Aorta (tissue), 5 donors: ENCODE measurements at regions not wholly inside any gene's neighbourhood (a gene's known extent, or its start where the extent isn't known, plus 50 kb on each side); places are given as distances from the start of the nearest gene placed in this dataset.

Experiments
- ATAC-seq: fragments of 200-7000 bp; cut with Tn5 transposase; one replicate; pipeline ENCODE4 v1.9.1; 2022; ENCODE audit warnings: moderate library complexity; ENCODE audit not compliant: low FRiP score
- DNase-seq, 2 donors: peaks; one replicate each; pipeline ENCODE4 v3.0.0-alpha.2; 2020
- H3K27ac ChIP-seq, 2 donors: one replicate each; pipeline ENCODE4 v1.5.1; 2013; ENCODE audit warnings: low read length in 2 of 2, mild to moderate bottlenecking in 2 of 2, moderate library complexity in 2 of 2, control low read depth in 1 of 2, inconsistent platforms in 1 of 2, low read depth in 1 of 2
- H3K27me3 ChIP-seq, 2 donors: one replicate each; pipeline ENCODE4 v1.6.1; 2013; ENCODE audit warnings: control low read depth in 1 of 2, low read length in 1 of 2, mild to moderate bottlenecking in 1 of 2, moderate library complexity in 1 of 2; ENCODE audit not compliant: insufficient read depth in 2 of 2, control insufficient read depth in 1 of 2
- H3K36me3 ChIP-seq, 2 donors: one replicate each; pipeline ENCODE4 v1.6.1; 2013; ENCODE audit warnings: control low read depth in 1 of 2, low read length in 1 of 2, mild to moderate bottlenecking in 1 of 2; ENCODE audit not compliant: insufficient read depth in 2 of 2, control insufficient read depth in 1 of 2
- H3K4me1 ChIP-seq, 2 donors: one replicate each; pipeline ENCODE4 v1.6.1; 2013; ENCODE audit warnings: low read length in 2 of 2, control low read depth in 1 of 2, mild to moderate bottlenecking in 1 of 2, moderate library complexity in 1 of 2; ENCODE audit not compliant: insufficient read depth in 2 of 2, control insufficient read depth in 1 of 2
- H3K4me3 ChIP-seq, 2 donors: one replicate each; pipeline ENCODE4 v1.5.1; 2013; ENCODE audit warnings: low read length in 2 of 2, control low read depth in 1 of 2, mild to moderate bottlenecking in 1 of 2
- H3K9me3 ChIP-seq: one replicate; pipeline ENCODE4 v1.6.1; 2013; ENCODE audit warnings: mild to moderate bottlenecking, low read length; ENCODE audit not compliant: control insufficient read depth
- WGBS, 2 donors: extraction: QIAGEN DNeasy Blood & Tissue Kit; methylation state at CpG; one replicate each; pipeline ENCODE4 v1.1.7; 2013; 5-methylcytosine and 5-hydroxymethylcytosine counted together
- intact Hi-C, 2 donors: fragments of 100-400 bp; cut with DNase I; formaldehyde crosslinking; loops; one replicate each; pipeline versions ENCODE4 v1.14.2 to v1.15.0; 2022
- donor health status: healthy with polysubstance abuse.
- donor health status: Bipolar disorder and iron deficiency.
- donor health status: DM: no; HTN: no; CAD: no.
- donor health status: DM: no; HTN: no; CAD: no.
- donor health status: DM: yes; HTN: yes; CAD: no.

- DNase-seq (no peak), ATAC-seq (no peak)
- intact Hi-C loops: no loop called here
- Histone ChIP-seq H3K27me3 (no peaks in the 10 kb centered on the region), H3K36me3 (no peaks in the 10 kb centered on the region), H3K9me3 (no peaks in the 10 kb centered on the region), H3K4me3 (no peak overlapping the region), H3K27ac (no peak overlapping the region), H3K4me1 (no peaks in the 10 kb centered on the region)
- 95 to 96% methylated on average over 2 of the region's 2 CpGs for WGBS, 2 donors
These were observed 546.9 kb upstream of the PKDCC start for GRCh38 chr2:41500895-41501294.

DNA sequence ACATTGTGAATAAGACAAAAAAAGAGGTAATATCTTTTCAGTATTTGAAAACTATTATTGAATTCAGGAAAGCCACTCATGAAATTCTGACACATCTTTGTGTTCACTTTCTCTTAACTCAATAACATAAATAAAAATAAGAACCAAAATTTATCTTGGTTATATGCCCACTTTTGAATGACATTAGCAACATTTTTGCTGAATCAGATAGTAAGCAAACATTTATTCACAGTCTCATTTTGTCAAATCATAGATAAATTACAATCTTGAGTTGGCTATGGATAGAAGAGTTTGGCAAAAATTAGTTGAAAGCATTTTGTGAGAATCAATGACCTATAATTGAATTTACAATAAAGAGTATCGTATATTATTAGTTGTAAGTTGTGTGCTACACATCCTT, 545.1 kb upstream of the PKDCC start:
- Histone ChIP-seq H3K4me3 (no peak overlapping the region), H3K27ac (no peak overlapping the region), H3K9me3 (no peaks in the 10 kb centered on the region), H3K36me3 (no peaks in the 10 kb centered on the region), H3K27me3 (peaks cover 0 to under 1% of the 10 kb centered on the region in 2 donors), H3K4me1 (no peaks in the 10 kb centered on the region)
- ATAC-seq: no peak
- intact Hi-C loops: no loop called here
- WGBS, 2 donors: 96 to 97% methylated on average over 1 of the region's 1 CpG
- no peak for DNase-seq

GRCh38 chr2:41504532-41504931, 543.3 kb upstream of the PKDCC start:
- intact Hi-C loops: no loop called here
- Histone ChIP-seq H3K27me3 (peaks cover 0 to 1% of the 10 kb centered on the region in 2 donors), H3K9me3 (no peaks in the 10 kb centered on the region), H3K27ac (no peak overlapping the region), H3K4me3 (no peak overlapping the region), H3K36me3 (no peaks in the 10 kb centered on the region), H3K4me1 (no peaks in the 10 kb centered on the region)
- ATAC-seq (no peak), DNase-seq (no peak)
- 93 to 96% methylated on average over 2 of the region's 2 CpGs for WGBS, 2 donors

DNA sequence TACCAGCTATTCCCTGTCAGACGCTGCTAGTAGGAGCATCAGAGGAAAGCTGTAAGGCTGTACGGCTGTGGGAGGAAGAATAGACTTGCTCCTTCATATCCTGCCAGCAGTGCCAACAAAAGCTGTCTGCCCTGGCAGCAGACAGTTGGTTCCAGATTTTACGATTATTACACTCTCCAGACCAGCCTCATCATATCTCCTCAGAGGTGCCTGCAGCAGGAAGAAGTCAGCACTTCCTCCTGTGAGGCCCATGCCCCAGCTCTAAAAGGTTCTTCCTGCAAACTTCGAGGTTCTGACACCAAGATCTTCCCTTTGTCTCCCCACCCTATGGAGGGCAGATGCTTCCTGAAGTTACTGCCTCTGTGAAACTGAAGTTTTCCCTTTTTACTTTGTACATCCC, 537.7 kb upstream of the PKDCC start:
- Histone ChIP-seq H3K4me3 (no peak overlapping the region), H3K27ac (no peak overlapping the region), H3K36me3 (no peaks in the 10 kb centered on the region), H3K27me3 (peaks cover 0 to 1% of the 10 kb centered on the region in 2 donors), H3K9me3 (no peaks in the 10 kb centered on the region), H3K4me1 (no peaks in the 10 kb centered on the region)
- intact Hi-C loops: no loop called here
- ATAC-seq (no peak), DNase-seq (no peak)
- 10 to 12% methylated on average over 4 of the region's 4 CpGs for WGBS, 2 donors

DNA sequence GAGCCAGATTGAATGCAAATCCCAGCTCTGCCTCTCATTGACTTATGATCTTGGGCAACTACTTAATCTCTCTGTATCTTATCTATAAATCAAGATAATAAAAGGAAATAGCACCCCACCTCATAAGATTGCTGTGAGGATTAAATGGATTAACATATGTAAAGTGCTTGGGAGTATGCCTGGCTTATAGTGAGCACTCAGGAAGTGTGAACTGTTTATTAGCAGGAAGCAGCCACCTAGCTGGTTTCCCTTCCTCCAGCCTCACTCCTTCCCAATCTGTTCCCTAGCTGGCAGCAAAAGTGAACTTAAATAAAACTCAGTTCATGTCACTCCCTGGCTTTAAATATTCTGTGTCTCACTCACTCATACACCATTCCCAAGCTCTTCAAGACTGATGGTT, 526.6 kb upstream of the PKDCC start:
- H3K36me3 ChIP-seq: no peaks in the 10 kb centered on the region
- no peak overlapping the region for H3K4me3 ChIP-seq
- no peaks in the 10 kb centered on the region for H3K4me1 ChIP-seq
- DNase-seq (no peak), ATAC-seq (no peak)
- H3K27me3 ChIP-seq: no peaks in the 10 kb centered on the region
- intact Hi-C loops: no loop called here
- H3K9me3 ChIP-seq: no peaks in the 10 kb centered on the region
- H3K27ac ChIP-seq: no peak overlapping the region

DNA sequence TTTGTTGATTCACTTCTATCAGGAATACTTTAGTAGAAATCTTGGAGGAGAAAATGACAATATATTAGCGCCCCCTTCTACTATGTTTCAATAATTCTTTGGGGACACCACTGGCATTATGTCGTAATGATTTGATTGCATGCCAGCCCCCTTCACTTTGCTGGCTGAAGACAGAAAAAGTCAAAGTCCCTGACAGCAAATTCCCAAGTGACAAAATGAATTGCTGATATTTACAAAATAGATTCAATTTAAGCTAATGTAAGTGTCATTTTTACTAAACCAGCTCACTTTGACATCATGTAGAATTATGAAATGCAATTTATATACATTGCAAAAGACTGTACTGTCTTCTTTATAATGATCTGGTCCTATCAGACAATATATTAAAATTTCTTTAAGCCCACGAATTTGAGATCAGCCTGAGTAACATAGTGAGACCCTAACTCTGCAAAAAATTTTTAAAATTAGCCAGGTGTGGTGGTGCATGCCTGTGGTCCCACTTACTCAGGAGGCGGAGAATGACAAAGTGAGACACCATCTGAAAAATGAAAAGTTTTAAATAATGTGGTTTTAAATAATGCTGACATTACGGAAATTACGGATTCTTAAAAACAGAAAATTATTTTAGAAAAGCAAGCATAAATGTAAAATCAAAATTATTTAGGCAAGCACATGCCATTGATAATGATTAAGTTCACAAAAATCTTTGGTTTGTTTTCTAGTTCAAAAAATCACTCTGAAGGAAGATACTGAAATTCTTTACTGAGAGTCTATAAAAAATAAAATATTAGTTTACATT, 520.1 kb upstream of the PKDCC start:
- WGBS, 2 donors: 84 to 85% methylated on average over 6 of the region's 6 CpGs
- peaks cover 3% of the 10 kb centered on the region for H3K9me3 ChIP-seq
- ATAC-seq (no peak), DNase-seq (no peak)
- no peak overlapping the region for H3K4me3 ChIP-seq
- H3K36me3 ChIP-seq: no peaks in the 10 kb centered on the region
- H3K27me3 ChIP-seq: no peaks in the 10 kb centered on the region
- intact Hi-C loops: no loop called here
- no peak overlapping the region for H3K27ac ChIP-seq
- no peaks in the 10 kb centered on the region for H3K4me1 ChIP-seq

DNA sequence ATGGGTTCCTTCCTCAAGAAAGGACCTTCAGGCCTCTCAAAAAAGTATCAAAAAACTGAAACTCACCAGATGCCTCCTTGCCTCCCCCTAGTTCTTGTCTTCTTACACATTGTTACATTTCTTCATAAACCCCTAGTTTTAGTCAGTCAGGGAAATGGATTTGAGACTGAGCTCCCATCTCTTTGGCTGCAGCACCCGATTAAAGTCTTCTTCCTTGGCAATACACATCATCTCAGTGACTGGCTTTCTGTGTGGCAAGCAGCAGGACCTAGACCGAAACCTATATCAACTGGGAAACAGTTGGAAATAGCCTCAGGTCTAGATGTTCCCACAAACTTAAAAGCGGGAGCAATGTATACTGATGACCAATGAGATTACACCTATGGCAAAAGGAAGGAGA, 512.2 kb upstream of the PKDCC start:
- H3K4me1 ChIP-seq: no peaks in the 10 kb centered on the region
- intact Hi-C loops: no loop called here
- no peak for ATAC-seq
- H3K4me3 ChIP-seq: no peak overlapping the region
- peaks cover 3% of the 10 kb centered on the region for H3K9me3 ChIP-seq
- H3K27ac ChIP-seq: no peak overlapping the region
- H3K27me3 ChIP-seq: no peaks in the 10 kb centered on the region
- WGBS, 2 donors: 98 to 100% methylated on average over 3 of the region's 3 CpGs
- DNase-seq: no peak
- H3K36me3 ChIP-seq: no peaks in the 10 kb centered on the region

GRCh38 chr2:41540272-41540998, 507.4 kb upstream of the PKDCC start:
- ATAC-seq (no peak), DNase-seq (no peak)
- 86 to 97% methylated on average over 2 of the region's 2 CpGs for WGBS, 2 donors
- Histone ChIP-seq H3K27me3 (no peaks in the 10 kb centered on the region), H3K4me3 (no peak overlapping the region), H3K36me3 (no peaks in the 10 kb centered on the region), H3K27ac (no peak overlapping the region), H3K4me1 (no peaks in the 10 kb centered on the region), H3K9me3 (no peaks in the 10 kb centered on the region)
- intact Hi-C loops: no loop called here

DNA sequence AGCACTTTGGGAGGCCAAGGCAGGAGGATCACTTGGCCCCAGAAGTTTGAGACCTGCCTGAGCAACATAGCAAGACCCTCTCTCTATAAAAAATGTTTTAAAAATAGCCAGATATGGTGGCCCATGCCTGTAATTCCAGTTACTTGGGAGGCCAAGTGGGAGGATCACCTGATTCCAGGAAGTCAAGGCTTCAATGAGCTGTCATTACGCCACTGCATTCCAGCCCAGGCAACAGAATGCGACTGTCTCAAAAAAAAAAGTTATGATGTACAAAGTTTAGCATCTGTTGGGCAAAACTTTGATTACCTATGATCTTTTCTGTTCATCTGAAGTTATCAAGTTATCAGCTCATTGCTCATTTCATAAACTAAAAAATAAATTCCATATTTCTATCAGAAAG, 504.1 kb upstream of the PKDCC start:
- Histone ChIP-seq H3K4me3 (no peak overlapping the region), H3K27me3 (no peaks in the 10 kb centered on the region), H3K9me3 (no peaks in the 10 kb centered on the region), H3K4me1 (no peaks in the 10 kb centered on the region), H3K27ac (no peak overlapping the region), H3K36me3 (no peaks in the 10 kb centered on the region)
- no peak for DNase-seq
- 66 to 98% methylated on average over 2 of the region's 2 CpGs for WGBS, 2 donors
- intact Hi-C loops: no loop called here
- ATAC-seq: no peak
